Fibroblast of lung (primary cell): ENCODE measurements at regions not wholly inside any gene's neighbourhood (a gene's known extent, or its start where the extent isn't known, plus 50 kb on each side); places are given as distances from the start of the nearest gene placed in this dataset.

ENCODE experiments used
- EZH2 ChIP-seq: IDR thresholded peaks from 2 replicates; pipeline ENCODE4 v1.5.1; 2012; ENCODE audit warnings: low read length, control low read depth, mild to moderate bottlenecking; ENCODE audit errors: missing control alignments
- TF ChIP-seq, protein P1 (sequence below), 2 donors: IDR thresholded peaks in 1 of 2; conservative IDR thresholded peaks in 1 of 2; 1 replicate in 1 of 2; 2 replicates in 1 of 2; pipeline ENCODE4 v1.5.1; 2011 to 2012; ENCODE audit warnings: low read length in 2 of 2, control low read depth in 1 of 2, inconsistent platforms in 1 of 2, low read depth in 1 of 2, mild to moderate bottlenecking in 1 of 2

DNA sequence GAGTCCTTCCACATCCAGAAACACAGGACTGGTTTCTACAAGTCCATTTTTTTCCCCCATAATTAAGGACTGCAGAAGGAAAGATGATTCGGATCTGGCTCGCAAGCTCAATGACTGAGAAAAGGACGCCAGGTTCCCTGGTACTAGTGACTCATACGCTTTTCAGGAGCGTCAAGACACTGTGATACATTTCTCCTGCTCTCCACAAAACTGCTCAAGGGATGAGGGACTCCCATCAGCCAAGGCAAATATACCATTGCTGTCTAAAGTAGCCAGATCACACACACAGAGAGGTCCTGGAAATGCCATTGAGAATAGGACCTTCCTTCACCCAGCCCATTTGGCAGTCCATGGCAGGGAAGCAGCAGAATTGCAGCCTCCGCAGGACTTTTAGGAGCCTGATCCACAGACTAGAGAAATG, 253.6 kb upstream of the IRF2BP2 start:
- TF ChIP-seq, protein P1, sequence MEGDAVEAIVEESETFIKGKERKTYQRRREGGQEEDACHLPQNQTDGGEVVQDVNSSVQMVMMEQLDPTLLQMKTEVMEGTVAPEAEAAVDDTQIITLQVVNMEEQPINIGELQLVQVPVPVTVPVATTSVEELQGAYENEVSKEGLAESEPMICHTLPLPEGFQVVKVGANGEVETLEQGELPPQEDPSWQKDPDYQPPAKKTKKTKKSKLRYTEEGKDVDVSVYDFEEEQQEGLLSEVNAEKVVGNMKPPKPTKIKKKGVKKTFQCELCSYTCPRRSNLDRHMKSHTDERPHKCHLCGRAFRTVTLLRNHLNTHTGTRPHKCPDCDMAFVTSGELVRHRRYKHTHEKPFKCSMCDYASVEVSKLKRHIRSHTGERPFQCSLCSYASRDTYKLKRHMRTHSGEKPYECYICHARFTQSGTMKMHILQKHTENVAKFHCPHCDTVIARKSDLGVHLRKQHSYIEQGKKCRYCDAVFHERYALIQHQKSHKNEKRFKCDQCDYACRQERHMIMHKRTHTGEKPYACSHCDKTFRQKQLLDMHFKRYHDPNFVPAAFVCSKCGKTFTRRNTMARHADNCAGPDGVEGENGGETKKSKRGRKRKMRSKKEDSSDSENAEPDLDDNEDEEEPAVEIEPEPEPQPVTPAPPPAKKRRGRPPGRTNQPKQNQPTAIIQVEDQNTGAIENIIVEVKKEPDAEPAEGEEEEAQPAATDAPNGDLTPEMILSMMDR (conservative IDR thresholded peaks at IDR 0.05 in 1 of 2, IDR thresholded peaks at IDR 0.05 in 1 of 2; ENCODE audit: low read depth in 1 of 2, low read length in 2 of 2), result no peak
- TF ChIP-seq EZH2, result no peak
